Nephron progenitor cell (in vitro differentiated cells): ENCODE measurements at regions not wholly inside any gene's neighbourhood (a gene's known extent, or its start where the extent isn't known, plus 50 kb on each side); places are given as distances from the start of the nearest gene placed in this dataset.
"Not testable (repeated sequence)": the region's sequence is repeated elsewhere in the genome, so short reads cannot be mapped to it uniquely, and the experiment has no call there.

Experiments used
- DNase-seq: peaks from one replicate; pipeline ENCODE4 v3.0.0; 2021
- H3K27ac Mint-ChIP-seq: 2 replicates; pipeline ENCODE4 v1.8.0; 2021; ENCODE audit warnings: mild to moderate bottlenecking, moderate library complexity, mixed read lengths
- H3K27me3 Mint-ChIP-seq: 2 replicates; pipeline ENCODE4 v1.8.0; 2021; ENCODE audit warnings: mild to moderate bottlenecking, low read depth, mixed read lengths; ENCODE audit not compliant: poor library complexity
- H3K36me3 Mint-ChIP-seq: 2 replicates; pipeline ENCODE4 v1.8.0; 2021; ENCODE audit warnings: low read depth, mixed read lengths
- H3K4me1 Mint-ChIP-seq: 2 replicates; pipeline ENCODE4 v1.8.0; 2021; ENCODE audit warnings: mixed read lengths
- H3K4me3 Mint-ChIP-seq: 2 replicates; pipeline ENCODE4 v1.8.0; 2021; ENCODE audit warnings: mild to moderate bottlenecking, moderate library complexity, mixed read lengths
- H3K9me3 Mint-ChIP-seq: 2 replicates; pipeline ENCODE4 v1.8.0; 2021; ENCODE audit warnings: mild to moderate bottlenecking, moderate library complexity, mixed read lengths
- CTCF ChIP-seq: fragments of 200-600 bp; sonication (generic); IDR thresholded peaks from 2 replicates; pipeline ENCODE4 v1.5.0; 2021; ENCODE audit warnings: antibody characterized with exemption

GRCh38 chr2:234559609-234560008 lies 62.7 kb upstream of the ARL4C start:
- DNase-seq = no peak
- Mint-ChIP-seq H3K27me3 (peaks cover 9% of the 10 kb centered on the region), H3K36me3 (peaks cover 21% of the 10 kb centered on the region), H3K4me3 (no peak overlapping the region), H3K27ac (no peak overlapping the region), H3K4me1 (no peaks in the 10 kb centered on the region), H3K9me3 (peaks cover 29% of the 10 kb centered on the region)
- TF ChIP-seq CTCF = no peak

GRCh38 chr2:234558642-234559041 lies 61.8 kb upstream of the ARL4C start:
- Mint-ChIP-seq H3K27me3 (peaks cover 6% of the 10 kb centered on the region), H3K4me1 (no peaks in the 10 kb centered on the region), H3K4me3 (no peak overlapping the region), H3K9me3 (peaks cover 28% of the 10 kb centered on the region), H3K27ac (no peak overlapping the region), H3K36me3 (peaks cover 21% of the 10 kb centered on the region)
- TF ChIP-seq CTCF = no peak
- no peak for DNase-seq

GRCh38 chr2:234556848-234557573 lies 60.1 kb upstream of the ARL4C start:
- no peak for DNase-seq
- no peak for TF ChIP-seq CTCF
- Mint-ChIP-seq H3K27me3 (peaks cover 6% of the 10 kb centered on the region), H3K27ac (no peak overlapping the region), H3K36me3 (peaks cover 21% of the 10 kb centered on the region), H3K4me3 (no peak overlapping the region), H3K9me3 (peaks cover 28% of the 10 kb centered on the region), H3K4me1 (no peaks in the 10 kb centered on the region)

GRCh38 chr2:234555616-234556249 lies 58.9 kb upstream of the ARL4C start:
- Mint-ChIP-seq H3K27ac (no peak overlapping the region), H3K9me3 (peaks cover 16% of the 10 kb centered on the region)
- TF ChIP-seq CTCF = no peak

GRCh38 chr2:234555161-234555560 lies 58.3 kb upstream of the ARL4C start:
- Mint-ChIP-seq H3K36me3 (peaks cover 10% of the 10 kb centered on the region), H3K27me3 (peaks cover 6% of the 10 kb centered on the region), H3K27ac (no peak overlapping the region), H3K4me3 (no peak overlapping the region), H3K9me3 (peaks cover 12% of the 10 kb centered on the region), H3K4me1 (peaks cover 11% of the 10 kb centered on the region)
- no peak for DNase-seq
- TF ChIP-seq CTCF = no peak

More at GRCh38 chr2:234555616-234556249, 58.9 kb upstream of the ARL4C start:
- Mint-ChIP-seq H3K27me3 (peaks cover 3% of the 10 kb centered on the region), H3K4me1 (peaks cover 5% of the 10 kb centered on the region), H3K36me3 (peaks cover 11% of the 10 kb centered on the region), H3K4me3 (no peak overlapping the region)
- DNase-seq = no peak

GRCh38 chr2:234553223-234553622 lies 56.3 kb upstream of the ARL4C start:
- not testable (repeated sequence) for DNase-seq, H3K27ac Mint-ChIP-seq, H3K36me3 Mint-ChIP-seq, H3K9me3 Mint-ChIP-seq, H3K4me3 Mint-ChIP-seq
- peaks cover 12% of the 10 kb centered on the region for H3K27me3 Mint-ChIP-seq
- peaks cover 16% of the 10 kb centered on the region for H3K4me1 Mint-ChIP-seq
